K562 (cell line): ENCODE measurements at regions not wholly inside any gene's neighbourhood (a gene's known extent, or its start where the extent isn't known, plus 50 kb on each side); places are given as distances from the start of the nearest gene placed in this dataset.

ENCODE experiments used
- ATAC-seq: fragments of 200-7000 bp; cut with Tn5 transposase; 3 replicates; pipeline ENCODE4 v1.9.1; 2020; ENCODE audit warnings: moderate library complexity
- BruUV-seq: library from RNA; stranded (reverse); fragments of 400-500 nt; replicated peaks from 2 replicates; lab custom pipeline; 2021; lab: Mats Ljungman, UMichigan
- CTCF ChIA-PET: fragments of 300-600 bp; formaldehyde crosslinking; extraction: SDS; loops from one replicate; lab custom pipeline; 2021; ENCODE audit warnings: low intra/inter-chr PET ratio; lab: Yijun Ruan, JAX
- POLR2A ChIA-PET: fragments of 300-600, 350-650 bp; sonication (Branson Sonifier 250); formaldehyde crosslinking; extraction: SDS; loops from one replicate; lab custom pipeline; 2021; ENCODE audit warnings: antibody characterized with exemption, inconsistent platforms; lab: Yijun Ruan, JAX
- DNase-seq, 4 experiments: peaks; one replicate each; pipeline versions ENCODE4 v3.0.0 to v3.0.0-alpha.2; 2011 to 2018; ENCODE audit warnings: low spot score in 3 of 4, mixed read lengths in 3 of 4; ENCODE audit errors: extremely low read depth in 1 of 4
- FAIRE-seq: peaks from 2 replicates; lab custom pipeline; 2011; peaks lifted over from hg19 to GRCh38; lab: Jason Lieb, UNC
- H2AFZ ChIP-seq: 2 replicates; pipeline ENCODE4 v1.6.0; 2011; ENCODE audit warnings: low read depth, low read length, control low read depth, inconsistent platforms
- H3K27ac ChIP-seq: fragments of 200-600 bp; 3 replicates; pipeline ENCODE4 v1.8.0; 2011; ENCODE audit warnings: low read depth, mild to moderate bottlenecking, control low read depth, inconsistent platforms, low read length, moderate library complexity, mixed read lengths; ENCODE audit errors: extremely low read depth
- H3K27me3 ChIP-seq, 2 experiments: fragments of 300-600 bp in 1 of 2; 2 replicates in 1 of 2; 3 replicates in 1 of 2; pipeline versions ENCODE4 v1.6.0 to v1.8.0; 2011; ENCODE audit warnings: inconsistent platforms in 2 of 2, low read length in 2 of 2, mild to moderate bottlenecking in 1 of 2, mixed read lengths in 1 of 2, moderate library complexity in 1 of 2; ENCODE audit not compliant: control insufficient read depth in 2 of 2, insufficient read depth in 2 of 2
- H3K36me3 ChIP-seq: fragments of 300-600 bp; 3 replicates; pipeline ENCODE4 v1.8.0; 2011; ENCODE audit warnings: mild to moderate bottlenecking, low read length, inconsistent platforms; ENCODE audit not compliant: control insufficient read depth, insufficient read depth
- H3K4me1 ChIP-seq, 2 experiments: fragments of 200-600 bp in 1 of 2; replicated peaks in 1 of 2; 2 replicates in 1 of 2; 3 replicates in 1 of 2; pipeline versions ENCODE4 v1.5.1 to v1.8.0; 2011; ENCODE audit warnings: inconsistent platforms in 2 of 2, low read length in 2 of 2, mild to moderate bottlenecking in 1 of 2, mixed read lengths in 1 of 2, moderate library complexity in 1 of 2; ENCODE audit not compliant: control insufficient read depth in 2 of 2, insufficient read depth in 2 of 2
- H3K4me2 ChIP-seq: 2 replicates; pipeline ENCODE4 v1.6.1; 2011; ENCODE audit warnings: low read length, control low read depth, inconsistent platforms, mixed read lengths; ENCODE audit not compliant: insufficient read depth
- H3K4me3 ChIP-seq: fragments of 200-600 bp; sonication (generic), shearing (Covaris generic); 2 replicates; pipeline ENCODE4 v1.5.1; 2016; ENCODE audit warnings: control low read depth, inconsistent platforms
- H3K79me2 ChIP-seq: fragments of 200-600 bp; 3 replicates; pipeline ENCODE4 v1.8.0; 2011; ENCODE audit warnings: low read length, inconsistent platforms; ENCODE audit not compliant: control insufficient read depth, insufficient read depth
- H3K9ac ChIP-seq, 2 experiments: 2 replicates each; pipeline versions ENCODE4 v1.6.0 to v1.6.1; 2011; ENCODE audit warnings: low read depth in 2 of 2, low read length in 2 of 2, control low read depth in 1 of 2, inconsistent platforms in 1 of 2, mild to moderate bottlenecking in 1 of 2, mixed read lengths in 1 of 2; ENCODE audit not compliant: insufficient read depth in 1 of 2
- H3K9me1 ChIP-seq: one replicate; pipeline ENCODE4 v1.6.0; 2011; ENCODE audit warnings: inconsistent platforms, mild to moderate bottlenecking, low read length, moderate library complexity; ENCODE audit not compliant: control insufficient read depth, insufficient read depth
- H3K9me3 ChIP-seq: replicated peaks from 2 replicates; pipeline ENCODE4 v1.5.1; 2011; ENCODE audit warnings: low read depth, low read length, inconsistent platforms; ENCODE audit not compliant: control insufficient read depth, insufficient read depth
- H4K20me1 ChIP-seq: replicated peaks from 2 replicates; pipeline ENCODE4 v1.6.1; 2011; ENCODE audit warnings: low read length, inconsistent platforms, mixed read lengths; ENCODE audit not compliant: control insufficient read depth, insufficient read depth
- MBD2 ChIP-seq: sonication (generic); IDR thresholded peaks from 2 replicates; pipeline ENCODE4 v1.6.1; 2016; ENCODE audit warnings: low read depth, borderline replicate concordance
- MYC ChIP-seq, 2 experiments: fragments of 250-450 bp in 1 of 2; sonication (Bioruptor Pico) in 1 of 2; IDR thresholded peaks; 2 replicates each; pipeline versions ENCODE4 v1.5.1 to v1.6.1; 2012 to 2021; ENCODE audit warnings: low read depth in 2 of 2, borderline replicate concordance in 1 of 2, improper control_type of control experiment in 1 of 2, low read length in 1 of 2, mild to moderate bottlenecking in 1 of 2, moderate library complexity in 1 of 2
- NFATC3 ChIP-seq: fragments of 450-650 bp; IDR thresholded peaks from 2 replicates; pipeline ENCODE4 v1.6.1; 2017; ENCODE audit warnings: mild to moderate bottlenecking
- POLR2AphosphoS2 ChIP-seq: IDR thresholded peaks from 2 replicates; pipeline ENCODE4 v1.6.1; 2012; ENCODE audit warnings: low read length, improper control_type of control experiment
- POLR2H ChIP-seq: IDR thresholded peaks from 2 replicates; pipeline ENCODE4 v1.6.1; 2016; ENCODE audit warnings: missing genetic modification characterization, low read depth, mild to moderate bottlenecking, control low read depth, missing compliant biosample characterization, moderate library complexity
- SNRNP70 ChIP-seq: fragments of 200-400 bp; formaldehyde crosslinking; optimal IDR thresholded peaks from 2 replicates; pipeline ENCODE3; 2017; ENCODE audit warnings: low read depth, low read length
- ZNF184 ChIP-seq: sonication (generic); formaldehyde crosslinking; IDR thresholded peaks from 2 replicates; pipeline ENCODE4 v1.5.0; 2020; ENCODE audit warnings: missing genetic modification reagents
- ZNF311 ChIP-seq: fragments of 250-450 bp; sonication (Bioruptor Pico); IDR thresholded peaks from 2 replicates; pipeline ENCODE4 v1.4.0; 2020; ENCODE audit warnings: mild to moderate bottlenecking, moderate library complexity
- ZNF586 ChIP-seq: fragments of 450-650 bp; formaldehyde crosslinking; conservative IDR thresholded peaks from 2 replicates; pipeline ENCODE4 v1.4.0; 2020; ENCODE audit warnings: mild to moderate bottlenecking, moderate library complexity
- ZNF707 ChIP-seq: fragments of 250-450 bp; sonication (Bioruptor Pico); conservative IDR thresholded peaks from 2 replicates; pipeline ENCODE4 v1.8.0; 2022; ENCODE audit warnings: inconsistent platforms, mild to moderate bottlenecking, moderate library complexity
- WGBS: fragments of 100-300 bp; shearing (Covaris generic); methylation state at CpG from one replicate; pipeline ENCODE4 v1.1.6; 2016; ENCODE audit warnings: low coverage, mixed read lengths; ENCODE audit not compliant: insufficient coverage; ENCODE audit errors: missing lambda C conversion rate; 5-methylcytosine and 5-hydroxymethylcytosine counted together
- in situ Hi-C: fragments of 300-500 bp; cut with MboI; formaldehyde crosslinking; loops from 4 replicates; pipeline ENCODE4 v1.15.0; 2018; ENCODE audit warnings: inconsistent platforms, mixed read lengths
- intact Hi-C: fragments of 100-400 bp; cut with micrococcal nuclease; formaldehyde crosslinking; loops from 2 replicates; pipeline ENCODE4 v1.14.2; 2022
- TF ChIP-seq, protein P1 (sequence below): fragments of 250-450 bp; sonication (Bioruptor Pico); IDR thresholded peaks from 2 replicates; pipeline ENCODE4 v1.5.1; 2021; ENCODE audit warnings: mild to moderate bottlenecking
- TF ChIP-seq, protein P2 (sequence below): sonication (generic); formaldehyde crosslinking; IDR thresholded peaks from 2 replicates; pipeline ENCODE4 v1.8.1; 2023; ENCODE audit warnings: mild to moderate bottlenecking, missing genetic modification reagents

DNA sequence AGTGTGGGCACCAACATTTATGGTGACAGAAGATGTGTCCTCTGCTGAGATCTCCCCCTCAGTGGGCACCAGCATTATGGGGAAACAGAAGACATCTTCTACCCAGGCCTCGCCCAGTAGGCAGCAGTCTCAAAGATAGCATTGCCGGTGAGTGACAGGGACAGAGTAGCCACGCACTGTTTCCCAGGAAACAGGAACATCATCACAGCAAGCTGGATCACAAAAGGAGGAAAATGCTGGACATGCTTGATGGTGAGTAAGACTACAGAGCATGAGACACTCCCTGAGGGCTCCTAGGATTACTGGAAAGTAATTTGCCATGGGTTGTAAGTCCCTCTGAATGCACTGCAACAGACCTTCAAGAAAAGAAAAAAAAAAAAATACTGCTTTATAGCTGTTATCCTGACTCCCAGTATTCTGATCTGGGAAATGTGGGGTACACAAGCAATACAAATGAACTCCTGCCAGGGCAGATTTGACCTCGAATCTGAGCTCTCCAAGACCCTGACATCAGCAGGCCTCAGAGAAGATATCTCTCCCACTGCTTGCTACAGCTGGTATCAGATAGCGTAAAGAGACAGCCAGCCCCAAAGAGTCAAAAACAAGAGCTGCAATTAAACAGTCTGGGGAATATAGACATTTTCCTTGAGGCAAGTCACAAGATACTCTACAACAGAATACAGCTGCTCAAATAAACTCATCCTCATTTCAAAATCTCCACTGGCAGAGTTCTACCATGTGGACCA is 180.4 kb downstream of the RBM26 start (continued):
- TF ChIP-seq, protein P1, sequence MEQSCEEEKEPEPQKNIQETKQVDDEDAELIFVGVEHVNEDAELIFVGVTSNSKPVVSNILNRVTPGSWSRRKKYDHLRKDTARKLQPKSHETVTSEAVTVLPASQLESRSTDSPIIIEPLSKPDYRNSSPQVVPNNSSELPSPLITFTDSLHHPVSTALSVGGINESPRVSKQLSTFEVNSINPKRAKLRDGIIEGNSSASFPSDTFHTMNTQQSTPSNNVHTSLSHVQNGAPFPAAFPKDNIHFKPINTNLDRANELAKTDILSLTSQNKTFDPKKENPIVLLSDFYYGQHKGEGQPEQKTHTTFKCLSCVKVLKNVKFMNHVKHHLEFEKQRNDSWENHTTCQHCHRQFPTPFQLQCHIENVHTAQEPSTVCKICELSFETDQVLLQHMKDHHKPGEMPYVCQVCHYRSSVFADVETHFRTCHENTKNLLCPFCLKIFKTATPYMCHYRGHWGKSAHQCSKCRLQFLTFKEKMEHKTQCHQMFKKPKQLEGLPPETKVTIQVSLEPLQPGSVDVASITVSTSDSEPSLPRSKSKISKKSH (CRISPR knock-in tag): no peak
- TF ChIP-seq NFATC3: no peak
- TF ChIP-seq ZNF184 (CRISPR knock-in tag): no peak
- no peak for TF ChIP-seq MBD2
- no peak for TF ChIP-seq ZNF707 (CRISPR knock-in tag)

DNA sequence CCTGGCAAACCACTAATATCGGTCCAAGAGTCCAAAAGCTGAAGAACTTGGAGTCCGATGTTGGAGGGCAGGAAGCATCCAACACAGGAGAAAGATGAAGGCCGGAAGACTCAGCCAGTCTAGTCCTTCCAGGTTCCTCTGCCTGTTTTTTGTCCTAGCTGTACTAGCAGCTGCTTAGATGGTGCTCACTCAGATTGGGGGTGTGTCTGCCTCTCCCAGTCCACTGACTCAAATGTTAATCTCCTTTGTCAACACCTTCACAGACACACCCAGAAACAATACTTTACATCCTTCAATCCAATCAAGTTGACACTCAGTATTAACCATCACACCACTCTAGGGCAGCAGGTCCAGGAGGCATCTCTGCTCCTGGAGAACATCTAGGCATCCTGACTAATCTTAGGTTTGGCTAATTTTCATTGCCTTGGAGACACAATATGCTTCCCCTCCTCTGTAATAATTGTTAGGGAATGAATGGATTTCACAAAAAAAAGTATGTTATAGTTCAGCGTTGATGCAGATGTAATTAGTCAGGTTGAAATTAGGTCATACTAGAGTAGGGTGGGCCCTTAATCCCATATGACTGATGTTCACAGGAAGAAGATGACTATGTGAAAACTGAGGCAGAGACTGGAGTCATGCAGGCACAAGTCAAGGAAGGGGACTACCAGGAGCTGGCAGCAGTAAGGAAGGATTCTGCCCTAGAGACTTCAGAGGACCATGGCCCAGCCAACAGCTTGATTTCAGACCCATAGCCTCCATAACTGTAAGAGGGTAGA is 183.4 kb downstream of the RBM26 start:
- Histone ChIP-seq H4K20me1 (no peaks in the 10 kb centered on the region), H3K36me3 (no peaks in the 10 kb centered on the region), H3K27me3 (no peaks in the 10 kb centered on the region), H3K9me1 (no peaks in the 10 kb centered on the region), H3K79me2 (no peaks in the 10 kb centered on the region), H3K9me3 (no peaks in the 10 kb centered on the region), H2AFZ (no peak overlapping the region), H3K4me2 (no peak overlapping the region), H3K4me3 (no peak overlapping the region), H3K27ac (no peak overlapping the region), H3K4me1 (no peaks in the 10 kb centered on the region), H3K9ac (no peak overlapping the region)
- ChIA-PET CTCF (no interaction called here), POLR2A (no interaction called here)
- BruUV-seq: no TSS peak
- FAIRE-seq (no peak), DNase-seq (no peak), ATAC-seq (no peak)
- intact Hi-C loops (no loop called here), in situ Hi-C loops (no loop called here)
- 3% methylated on average over 4 of the region's 4 CpGs for WGBS
- TF ChIP-seq ZNF586 (no peak), ZNF311 (no peak), POLR2H (no peak), POLR2AphosphoS2 (no peak), MYC (IDR thresholded peaks at IDR 0.05; ENCODE audit: low read depth, low read length) (no peak), MYC (CRISPR knock-in tag; IDR thresholded peaks at IDR 0.05; ENCODE audit: borderline replicate concordance, low read depth) (no peak), SNRNP70 (no peak)
- TF ChIP-seq, protein P2, sequence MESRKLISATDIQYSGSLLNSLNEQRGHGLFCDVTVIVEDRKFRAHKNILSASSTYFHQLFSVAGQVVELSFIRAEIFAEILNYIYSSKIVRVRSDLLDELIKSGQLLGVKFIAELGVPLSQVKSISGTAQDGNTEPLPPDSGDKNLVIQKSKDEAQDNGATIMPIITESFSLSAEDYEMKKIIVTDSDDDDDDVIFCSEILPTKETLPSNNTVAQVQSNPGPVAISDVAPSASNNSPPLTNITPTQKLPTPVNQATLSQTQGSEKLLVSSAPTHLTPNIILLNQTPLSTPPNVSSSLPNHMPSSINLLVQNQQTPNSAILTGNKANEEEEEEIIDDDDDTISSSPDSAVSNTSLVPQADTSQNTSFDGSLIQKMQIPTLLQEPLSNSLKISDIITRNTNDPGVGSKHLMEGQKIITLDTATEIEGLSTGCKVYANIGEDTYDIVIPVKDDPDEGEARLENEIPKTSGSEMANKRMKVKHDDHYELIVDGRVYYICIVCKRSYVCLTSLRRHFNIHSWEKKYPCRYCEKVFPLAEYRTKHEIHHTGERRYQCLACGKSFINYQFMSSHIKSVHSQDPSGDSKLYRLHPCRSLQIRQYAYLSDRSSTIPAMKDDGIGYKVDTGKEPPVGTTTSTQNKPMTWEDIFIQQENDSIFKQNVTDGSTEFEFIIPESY (CRISPR knock-in tag): no peak
